ENCODE measurements at regions not wholly inside any gene's neighbourhood (a gene's known extent, or its start where the extent isn't known, plus 50 kb on each side); places are given as distances from the start of the nearest gene placed in this dataset.

DNA sequence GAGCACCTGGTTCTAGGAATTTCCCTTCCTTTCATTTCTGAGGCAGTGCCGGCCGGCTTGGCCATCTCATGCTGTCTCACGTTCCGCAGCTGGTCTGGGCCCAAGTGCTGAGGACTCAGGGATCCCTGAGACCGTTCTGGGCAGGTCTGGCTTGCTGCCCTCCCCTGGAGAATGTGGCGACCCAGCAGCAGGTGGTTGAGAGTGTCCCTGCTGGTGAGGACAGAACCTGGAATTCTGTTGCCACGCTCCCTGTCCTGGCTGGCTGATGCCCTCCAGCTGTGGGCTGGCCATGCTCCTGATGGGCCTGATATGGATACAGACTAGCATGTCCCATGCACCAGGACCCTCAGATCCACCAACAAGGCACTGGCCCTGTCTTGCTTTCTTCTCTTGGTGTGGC, 114.0 kb upstream of the C1QTNF9B start:
- H3K27ac ChIP-seq (ENCODE audit: low read length), result no peak overlapping the region
- H3K9me2 ChIP-seq (replicated peaks; ENCODE audit: insufficient read depth, low read length), result no peaks in the 10 kb centered on the region
- H3K4me1 ChIP-seq (ENCODE audit: low read length), result no peaks in the 10 kb centered on the region
- H3K9me3 ChIP-seq (replicated peaks; ENCODE audit: insufficient read depth, low read length), result no peaks in the 10 kb centered on the region
- no peak overlapping the region for H3K4me3 ChIP-seq (ENCODE audit: low read length)
- no peak for DNase-seq
- H3F3A ChIP-seq (ENCODE audit: insufficient read depth, low read length), result no peaks in the 10 kb centered on the region
- no peak overlapping the region for H3K4me2 ChIP-seq (ENCODE audit: low read depth, low read length)
- TF ChIP-seq EZH2phosphoT487 (IDR thresholded peaks at IDR 0.05; ENCODE audit: low read length) (no peak), EZH2 (optimal IDR thresholded peaks at IDR 0.05; ENCODE audit: low read depth, low read length) (no peak)
- TF ChIP-seq, protein P1, sequence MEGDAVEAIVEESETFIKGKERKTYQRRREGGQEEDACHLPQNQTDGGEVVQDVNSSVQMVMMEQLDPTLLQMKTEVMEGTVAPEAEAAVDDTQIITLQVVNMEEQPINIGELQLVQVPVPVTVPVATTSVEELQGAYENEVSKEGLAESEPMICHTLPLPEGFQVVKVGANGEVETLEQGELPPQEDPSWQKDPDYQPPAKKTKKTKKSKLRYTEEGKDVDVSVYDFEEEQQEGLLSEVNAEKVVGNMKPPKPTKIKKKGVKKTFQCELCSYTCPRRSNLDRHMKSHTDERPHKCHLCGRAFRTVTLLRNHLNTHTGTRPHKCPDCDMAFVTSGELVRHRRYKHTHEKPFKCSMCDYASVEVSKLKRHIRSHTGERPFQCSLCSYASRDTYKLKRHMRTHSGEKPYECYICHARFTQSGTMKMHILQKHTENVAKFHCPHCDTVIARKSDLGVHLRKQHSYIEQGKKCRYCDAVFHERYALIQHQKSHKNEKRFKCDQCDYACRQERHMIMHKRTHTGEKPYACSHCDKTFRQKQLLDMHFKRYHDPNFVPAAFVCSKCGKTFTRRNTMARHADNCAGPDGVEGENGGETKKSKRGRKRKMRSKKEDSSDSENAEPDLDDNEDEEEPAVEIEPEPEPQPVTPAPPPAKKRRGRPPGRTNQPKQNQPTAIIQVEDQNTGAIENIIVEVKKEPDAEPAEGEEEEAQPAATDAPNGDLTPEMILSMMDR (IDR thresholded peaks at IDR 0.05; ENCODE audit: low read length), result no peak
- no peak overlapping the region for H3K9ac ChIP-seq (ENCODE audit: low read length)
- no peaks in the 10 kb centered on the region for H3K79me2 ChIP-seq (ENCODE audit: low read length)
- no peaks in the 10 kb centered on the region for H4K20me1 ChIP-seq (ENCODE audit: insufficient read depth, low read length)
- H2AFZ ChIP-seq (ENCODE audit: low read length), result no peak overlapping the region
- no peaks in the 10 kb centered on the region for H3K27me3 ChIP-seq (replicated peaks; ENCODE audit: insufficient read depth, low read length)
- H3K36me3 ChIP-seq (replicated peaks; ENCODE audit: insufficient read depth, low read length), result no peaks in the 10 kb centered on the region

DNA sequence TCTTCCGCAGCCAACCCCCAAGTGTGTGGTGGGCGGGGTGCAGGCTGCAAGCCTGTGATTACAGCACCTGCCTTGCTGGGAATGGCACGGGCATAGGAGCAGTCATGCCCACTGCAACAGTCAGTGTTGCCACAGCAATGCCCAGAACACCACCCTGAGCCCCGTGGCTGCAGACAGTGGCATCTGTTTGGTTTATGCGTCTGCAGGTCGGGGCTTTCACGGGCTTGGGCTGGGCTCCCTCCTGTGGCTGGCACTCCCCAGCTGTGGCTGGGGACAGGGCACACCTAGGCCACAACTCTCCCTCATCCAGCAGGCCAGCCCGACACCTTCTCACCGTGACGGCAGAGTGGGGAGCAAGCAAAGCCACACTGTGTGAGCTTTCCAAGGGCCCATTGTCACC, 115.3 kb upstream of the C1QTNF9B start:
- Histone ChIP-seq H3K9me3 (replicated peaks; ENCODE audit: insufficient read depth, low read length) (no peaks in the 10 kb centered on the region), H4K20me1 (ENCODE audit: insufficient read depth, low read length) (no peaks in the 10 kb centered on the region), H3K79me2 (ENCODE audit: low read length) (no peaks in the 10 kb centered on the region), H3K4me2 (ENCODE audit: low read depth, low read length) (no peak overlapping the region), H2AFZ (ENCODE audit: low read length) (no peak overlapping the region), H3F3A (ENCODE audit: insufficient read depth, low read length) (no peaks in the 10 kb centered on the region), H3K9ac (ENCODE audit: low read length) (no peak overlapping the region), H3K36me3 (replicated peaks; ENCODE audit: insufficient read depth, low read length) (no peaks in the 10 kb centered on the region), H3K9me2 (replicated peaks; ENCODE audit: insufficient read depth, low read length) (no peaks in the 10 kb centered on the region), H3K27ac (ENCODE audit: low read length) (no peak overlapping the region), H3K4me3 (ENCODE audit: low read length) (no peak overlapping the region), H3K27me3 (replicated peaks; ENCODE audit: insufficient read depth, low read length) (no peaks in the 10 kb centered on the region), H3K4me1 (ENCODE audit: low read length) (no peaks in the 10 kb centered on the region)
- TF ChIP-seq EZH2 (optimal IDR thresholded peaks at IDR 0.05; ENCODE audit: low read depth, low read length) (no peak), EZH2phosphoT487 (IDR thresholded peaks at IDR 0.05; ENCODE audit: low read length) (no peak)
- no peak for DNase-seq

DNA sequence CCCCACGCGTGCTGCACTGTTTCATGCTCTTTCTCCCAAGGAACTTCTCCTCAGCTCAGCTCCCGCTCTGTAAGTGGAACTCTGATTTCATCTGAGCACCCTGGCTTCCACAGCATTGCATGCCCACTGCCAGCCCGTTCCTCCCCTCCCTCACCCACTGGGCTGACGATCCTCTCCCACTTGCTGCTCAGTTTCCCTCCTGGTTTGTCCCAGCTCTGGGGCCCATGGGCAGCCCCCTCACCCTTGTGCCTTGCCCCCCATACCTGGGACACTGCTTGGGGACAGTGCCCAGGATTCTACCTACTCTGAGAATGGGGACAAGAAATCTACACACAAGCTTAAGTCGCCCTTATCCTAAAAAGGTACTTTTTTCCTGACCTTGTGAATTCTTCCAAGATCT, 115.9 kb upstream of the C1QTNF9B start:
- DNase-seq, result no peak
- Histone ChIP-seq H3K27me3 (replicated peaks; ENCODE audit: insufficient read depth, low read length) (no peaks in the 10 kb centered on the region), H3K4me3 (ENCODE audit: low read length) (no peak overlapping the region), H3F3A (ENCODE audit: insufficient read depth, low read length) (no peaks in the 10 kb centered on the region), H3K27ac (ENCODE audit: low read length) (no peak overlapping the region), H3K36me3 (replicated peaks; ENCODE audit: insufficient read depth, low read length) (no peaks in the 10 kb centered on the region), H3K4me2 (ENCODE audit: low read depth, low read length) (no peak overlapping the region), H3K79me2 (ENCODE audit: low read length) (no peaks in the 10 kb centered on the region), H3K9me3 (replicated peaks; ENCODE audit: insufficient read depth, low read length) (no peaks in the 10 kb centered on the region), H2AFZ (ENCODE audit: low read length) (no peak overlapping the region), H3K4me1 (ENCODE audit: low read length) (no peaks in the 10 kb centered on the region), H3K9me2 (replicated peaks; ENCODE audit: insufficient read depth, low read length) (no peaks in the 10 kb centered on the region), H4K20me1 (ENCODE audit: insufficient read depth, low read length) (no peaks in the 10 kb centered on the region), H3K9ac (ENCODE audit: low read length) (no peak overlapping the region)
- TF ChIP-seq EZH2phosphoT487 (IDR thresholded peaks at IDR 0.05; ENCODE audit: low read length) (no peak), EZH2 (optimal IDR thresholded peaks at IDR 0.05; ENCODE audit: low read depth, low read length) (no peak)
- TF ChIP-seq, protein P1 (IDR thresholded peaks at IDR 0.05; ENCODE audit: low read length), result no peak

DNA sequence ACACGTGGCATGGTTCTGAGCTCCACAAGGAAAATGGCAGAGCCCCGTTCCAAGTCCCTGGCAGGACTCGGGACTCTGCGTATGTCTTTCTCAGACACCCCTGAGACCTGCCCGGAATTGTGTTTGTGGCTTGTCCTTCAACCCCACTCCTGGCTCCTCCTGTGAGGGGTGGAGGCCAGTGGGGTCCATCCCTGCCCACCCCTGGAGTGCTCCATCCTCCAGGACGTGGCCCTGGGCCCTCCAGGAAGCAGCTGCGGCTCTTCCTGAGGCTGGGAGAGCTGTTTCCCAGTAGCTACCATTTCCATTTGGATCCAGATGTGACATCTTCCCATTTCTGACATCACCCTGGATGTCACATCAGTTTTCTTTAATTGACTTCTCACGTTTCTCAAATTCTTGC, 118.7 kb upstream of the C1QTNF9B start:
- no peak overlapping the region for H3K27ac ChIP-seq (ENCODE audit: low read length)
- no peaks in the 10 kb centered on the region for H3K27me3 ChIP-seq (replicated peaks; ENCODE audit: insufficient read depth, low read length)
- H2AFZ ChIP-seq (ENCODE audit: low read length), result no peak overlapping the region
- no peaks in the 10 kb centered on the region for H4K20me1 ChIP-seq (ENCODE audit: insufficient read depth, low read length)
- no peaks in the 10 kb centered on the region for H3K9me2 ChIP-seq (replicated peaks; ENCODE audit: insufficient read depth, low read length)
- H3K36me3 ChIP-seq (replicated peaks; ENCODE audit: insufficient read depth, low read length), result no peaks in the 10 kb centered on the region
- H3K4me1 ChIP-seq (ENCODE audit: low read length), result no peaks in the 10 kb centered on the region
- DNase-seq, result no peak
- no peak overlapping the region for H3K4me2 ChIP-seq (ENCODE audit: low read depth, low read length)
- TF ChIP-seq EZH2 (optimal IDR thresholded peaks at IDR 0.05; ENCODE audit: low read depth, low read length), result no peak
- TF ChIP-seq, protein P1 (IDR thresholded peaks at IDR 0.05; ENCODE audit: low read length), result no peak
- TF ChIP-seq EZH2phosphoT487 (IDR thresholded peaks at IDR 0.05; ENCODE audit: low read length), result no peak
- H3F3A ChIP-seq (ENCODE audit: insufficient read depth, low read length), result no peaks in the 10 kb centered on the region
- no peak overlapping the region for H3K4me3 ChIP-seq (ENCODE audit: low read length)
- no peaks in the 10 kb centered on the region for H3K9me3 ChIP-seq (replicated peaks; ENCODE audit: insufficient read depth, low read length)
- no peaks in the 10 kb centered on the region for H3K79me2 ChIP-seq (ENCODE audit: low read length)
- H3K9ac ChIP-seq (ENCODE audit: low read length), result no peak overlapping the region

Data from MM.1S (cell line).